ENCODE measurements at regions not wholly inside any gene's neighbourhood (a gene's known extent, or its start where the extent isn't known, plus 50 kb on each side); places are given as distances from the start of the nearest gene placed in this dataset.
A peak's percentile ranks its signal among the peaks of the same experiment; 100 is the strongest.

DNA sequence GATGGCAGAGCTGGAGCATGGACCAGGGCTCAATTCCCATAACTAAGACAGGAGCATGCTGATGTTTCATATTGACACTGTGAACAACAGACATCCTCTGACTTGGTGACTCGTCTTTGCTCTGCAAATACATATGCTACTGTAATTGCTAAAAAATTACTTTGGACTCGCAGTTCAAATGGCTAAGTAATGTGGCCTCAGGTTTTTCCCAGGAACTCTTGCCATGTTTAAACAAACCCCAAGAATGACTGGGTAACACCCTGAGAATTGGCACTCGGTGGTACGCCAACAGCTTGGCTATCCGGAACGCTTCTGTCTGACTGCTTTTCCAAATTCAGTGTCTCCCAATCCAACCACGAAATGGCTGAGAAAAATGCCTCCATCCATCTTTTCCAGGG lies 456.7 kb upstream of the THBS1 start:
- no peaks in the 10 kb centered on the region for H3K79me1 ChIP-seq (ENCODE audit: low read depth, low read length)
- no peak overlapping the region for H2BK5ac ChIP-seq (ENCODE audit: low read length)
- no peaks in the 10 kb centered on the region for H3K9me3 ChIP-seq (replicated peaks in 1 of 2; ENCODE audit: control insufficient read depth in 2 of 2, insufficient read depth in 1 of 2, low read depth in 1 of 2, low read length in 2 of 2)
- no peak overlapping the region for H3K18ac ChIP-seq (ENCODE audit: low read length)
- no peak overlapping the region for H3K27ac ChIP-seq (replicated peaks; ENCODE audit: low read length)
- H2AK5ac ChIP-seq (ENCODE audit: low read depth, low read length) = no peak overlapping the region
- H3K23ac ChIP-seq (ENCODE audit: low read depth, low read length, poor library complexity) = no peak overlapping the region
- no peak overlapping the region for H2BK15ac ChIP-seq (ENCODE audit: low read length)
- no peak overlapping the region for H3K4me2 ChIP-seq (ENCODE audit: insufficient read depth, low read length, poor library complexity, severe bottlenecking)
- WGBS, 2 donors (ENCODE audit: extremely low coverage in 2 of 2, insufficient read length in 2 of 2, insufficient replicate concordance in 1 of 2) = no CpG with 5 or more reads among the region's 7 CpGs
- DNase-seq (ENCODE audit: low spot score) = no peak
- H3K14ac ChIP-seq (ENCODE audit: low read length) = no peak overlapping the region
- H2BK120ac ChIP-seq (ENCODE audit: low read depth, low read length) = no peak overlapping the region
- no peak overlapping the region for H3K4ac ChIP-seq (ENCODE audit: low read length)
- peaks cover 7 to 8% of the 10 kb centered on the region in 2 donors for H3K4me1 ChIP-seq (ENCODE audit: control insufficient read depth in 2 of 2, insufficient read depth in 1 of 2, low read depth in 1 of 2, low read length in 2 of 2)
- no peak overlapping the region for H3K9ac ChIP-seq (ENCODE audit: low read depth, low read length, poor library complexity)
- H4K8ac ChIP-seq (ENCODE audit: low read depth, low read length) = no peak overlapping the region
- H2BK12ac ChIP-seq (ENCODE audit: low read length) = no peak overlapping the region
- H2AFZ ChIP-seq (ENCODE audit: low read length) = no peak overlapping the region
- no peaks in the 10 kb centered on the region for H3K27me3 ChIP-seq (ENCODE audit: control insufficient read depth in 3 of 3, insufficient read depth in 3 of 3, low read depth in 1 of 3, low read length in 3 of 3)
- no peaks in the 10 kb centered on the region for H3K36me3 ChIP-seq (replicated peaks in 1 of 2; ENCODE audit: control insufficient read depth in 2 of 2, insufficient read depth in 2 of 2, low read length in 2 of 2)
- no peak overlapping the region for H4K91ac ChIP-seq (ENCODE audit: low read depth, low read length, poor library complexity)
- H3K4me3 ChIP-seq (ENCODE audit: low read length in 2 of 2) = no peak overlapping the region

GRCh38 chr15:39124553-39125171 lies 456.2 kb upstream of the THBS1 start:
- no CpG with 5 or more reads among the region's 6 CpGs for whole genome bisulfite sequencing, 2 donors (ENCODE audit: extremely low coverage in 2 of 2, insufficient read length in 2 of 2, insufficient replicate concordance in 1 of 2)
- no peak overlapping the region for H2BK5ac ChIP-seq (ENCODE audit: low read length)
- no peaks in the 10 kb centered on the region for H3K27me3 ChIP-seq (ENCODE audit: control insufficient read depth in 3 of 3, insufficient read depth in 3 of 3, low read depth in 1 of 3, low read length in 3 of 3)
- no peak overlapping the region for H3K9ac ChIP-seq (ENCODE audit: low read depth, low read length, poor library complexity)
- no peak overlapping the region for H2BK120ac ChIP-seq (ENCODE audit: low read depth, low read length)
- H3K4me2 ChIP-seq (ENCODE audit: insufficient read depth, low read length, poor library complexity, severe bottlenecking) = no peak overlapping the region
- no peak overlapping the region for H2BK12ac ChIP-seq (ENCODE audit: low read length)
- no peak overlapping the region for H2AFZ ChIP-seq (ENCODE audit: low read length)
- no peak overlapping the region for H2BK15ac ChIP-seq (ENCODE audit: low read length)
- H4K8ac ChIP-seq (ENCODE audit: low read depth, low read length) = no peak overlapping the region
- no peak overlapping the region for H4K91ac ChIP-seq (ENCODE audit: low read depth, low read length, poor library complexity)
- DNase-seq (ENCODE audit: low spot score) = no peak
- no peak overlapping the region for H3K4me3 ChIP-seq (ENCODE audit: low read length in 2 of 2)
- H3K9me3 ChIP-seq (replicated peaks in 1 of 2; ENCODE audit: control insufficient read depth in 2 of 2, insufficient read depth in 1 of 2, low read depth in 1 of 2, low read length in 2 of 2) = no peaks in the 10 kb centered on the region
- H3K79me1 ChIP-seq (ENCODE audit: low read depth, low read length) = no peaks in the 10 kb centered on the region
- no peak overlapping the region for H2AK5ac ChIP-seq (ENCODE audit: low read depth, low read length)
- H3K18ac ChIP-seq (ENCODE audit: low read length) = no peak overlapping the region
- H3K4ac ChIP-seq (ENCODE audit: low read length) = no peak overlapping the region
- no peaks in the 10 kb centered on the region for H3K36me3 ChIP-seq (replicated peaks in 1 of 2; ENCODE audit: control insufficient read depth in 2 of 2, insufficient read depth in 2 of 2, low read length in 2 of 2)
- H3K23ac ChIP-seq (ENCODE audit: low read depth, low read length, poor library complexity) = no peak overlapping the region
- no peak overlapping the region for H3K14ac ChIP-seq (ENCODE audit: low read length)
- no peak overlapping the region for H3K27ac ChIP-seq (replicated peaks; ENCODE audit: low read length)
- peaks cover 7 to 8% of the 10 kb centered on the region in 2 donors for H3K4me1 ChIP-seq (ENCODE audit: control insufficient read depth in 2 of 2, insufficient read depth in 1 of 2, low read depth in 1 of 2, low read length in 2 of 2)

- Histone ChIP-seq H3K4ac (ENCODE audit: low read length) (no peak overlapping the region), H4K91ac (ENCODE audit: low read depth, low read length, poor library complexity) (no peak overlapping the region), H3K4me1 (ENCODE audit: control insufficient read depth in 2 of 2, insufficient read depth in 1 of 2, low read depth in 1 of 2, low read length in 2 of 2) (peaks cover 7 to 8% of the 10 kb centered on the region in 2 donors), H3K9ac (ENCODE audit: low read depth, low read length, poor library complexity) (no peak overlapping the region), H3K27me3 (ENCODE audit: control insufficient read depth in 3 of 3, insufficient read depth in 3 of 3, low read depth in 1 of 3, low read length in 3 of 3) (no peaks in the 10 kb centered on the region), H2AFZ (ENCODE audit: low read length) (no peak overlapping the region), H2BK5ac (ENCODE audit: low read length) (no peak overlapping the region), H3K18ac (ENCODE audit: low read length) (no peak overlapping the region), H2AK5ac (ENCODE audit: low read depth, low read length) (no peak overlapping the region), H2BK120ac (ENCODE audit: low read depth, low read length) (no peak overlapping the region), H3K4me2 (ENCODE audit: insufficient read depth, low read length, poor library complexity, severe bottlenecking) (no peak overlapping the region), H3K36me3 (replicated peaks in 1 of 2; ENCODE audit: control insufficient read depth in 2 of 2, insufficient read depth in 2 of 2, low read length in 2 of 2) (no peaks in the 10 kb centered on the region), H3K4me3 (ENCODE audit: low read length in 2 of 2) (no peak overlapping the region), H2BK15ac (ENCODE audit: low read length) (no peak overlapping the region), H2BK12ac (ENCODE audit: low read length) (no peak overlapping the region), H3K27ac (replicated peaks; ENCODE audit: low read length) (no peak overlapping the region), H3K23ac (ENCODE audit: low read depth, low read length, poor library complexity) (no peak overlapping the region), H3K14ac (ENCODE audit: low read length) (no peak overlapping the region), H3K79me1 (ENCODE audit: low read depth, low read length) (no peaks in the 10 kb centered on the region), H4K8ac (ENCODE audit: low read depth, low read length) (no peak overlapping the region), H3K9me3 (replicated peaks in 1 of 2; ENCODE audit: control insufficient read depth in 2 of 2, insufficient read depth in 1 of 2, low read depth in 1 of 2, low read length in 2 of 2) (no peaks in the 10 kb centered on the region)
- no peak for DNase-seq (ENCODE audit: low spot score)
- no CpG with 5 or more reads among the region's 2 CpGs for WGBS, 2 donors (ENCODE audit: extremely low coverage in 2 of 2, insufficient read length in 2 of 2, insufficient replicate concordance in 1 of 2)
Observed at GRCh38 chr15:39125226-39125625, 455.7 kb upstream of the THBS1 start.

DNA sequence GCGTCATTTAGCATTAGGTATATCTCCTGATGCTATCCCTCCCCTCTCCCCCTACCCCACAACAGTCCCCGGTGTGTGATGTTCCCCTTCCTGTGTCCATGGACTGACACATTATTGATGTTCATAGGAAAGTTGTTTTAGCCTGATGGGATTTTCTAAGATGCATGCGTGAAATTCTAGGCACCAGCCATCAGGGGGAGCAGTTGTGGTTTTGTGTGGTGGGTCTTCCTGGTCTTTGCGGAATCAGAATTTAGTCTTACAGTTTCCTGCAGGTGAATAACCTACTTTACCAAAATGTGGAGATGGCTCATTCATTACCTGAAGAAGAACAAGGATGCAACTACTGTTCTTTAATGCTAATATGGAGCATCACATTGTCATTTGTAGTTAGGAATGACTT lies 455.0 kb upstream of the THBS1 start:
- H3K4ac ChIP-seq (ENCODE audit: low read length) = no peak overlapping the region
- H3K36me3 ChIP-seq (replicated peaks in 1 of 2; ENCODE audit: control insufficient read depth in 2 of 2, insufficient read depth in 2 of 2, low read length in 2 of 2) = no peaks in the 10 kb centered on the region
- WGBS, 2 donors (ENCODE audit: extremely low coverage in 2 of 2, insufficient read length in 2 of 2, insufficient replicate concordance in 1 of 2) = no CpG with 5 or more reads among the region's 4 CpGs
- no peak overlapping the region for H2BK15ac ChIP-seq (ENCODE audit: low read length)
- H3K27ac ChIP-seq (replicated peaks; ENCODE audit: low read length) = no peak overlapping the region
- H3K4me1 ChIP-seq (ENCODE audit: control insufficient read depth in 2 of 2, insufficient read depth in 1 of 2, low read depth in 1 of 2, low read length in 2 of 2) = peaks cover 7 to 8% of the 10 kb centered on the region in 2 donors
- H2AFZ ChIP-seq (ENCODE audit: low read length) = no peak overlapping the region
- peak; percentile 36 for DNase-seq (ENCODE audit: low spot score)
- H3K14ac ChIP-seq (ENCODE audit: low read length) = no peak overlapping the region
- no peak overlapping the region for H3K4me2 ChIP-seq (ENCODE audit: insufficient read depth, low read length, poor library complexity, severe bottlenecking)
- no peak overlapping the region for H3K23ac ChIP-seq (ENCODE audit: low read depth, low read length, poor library complexity)
- H3K9me3 ChIP-seq (replicated peaks in 1 of 2; ENCODE audit: control insufficient read depth in 2 of 2, insufficient read depth in 1 of 2, low read depth in 1 of 2, low read length in 2 of 2) = no peaks in the 10 kb centered on the region
- H2BK5ac ChIP-seq (ENCODE audit: low read length) = no peak overlapping the region
- H3K18ac ChIP-seq (ENCODE audit: low read length) = no peak overlapping the region
- H3K79me1 ChIP-seq (ENCODE audit: low read depth, low read length) = no peaks in the 10 kb centered on the region
- no peak overlapping the region for H2AK5ac ChIP-seq (ENCODE audit: low read depth, low read length)
- H3K27me3 ChIP-seq (ENCODE audit: control insufficient read depth in 3 of 3, insufficient read depth in 3 of 3, low read depth in 1 of 3, low read length in 3 of 3) = no peaks in the 10 kb centered on the region
- no peak overlapping the region for H2BK12ac ChIP-seq (ENCODE audit: low read length)
- H3K9ac ChIP-seq (ENCODE audit: low read depth, low read length, poor library complexity) = no peak overlapping the region
- H4K91ac ChIP-seq (ENCODE audit: low read depth, low read length, poor library complexity) = no peak overlapping the region
- no peak overlapping the region for H3K4me3 ChIP-seq (ENCODE audit: low read length in 2 of 2)
- H4K8ac ChIP-seq (ENCODE audit: low read depth, low read length) = no peak overlapping the region
- H2BK120ac ChIP-seq (ENCODE audit: low read depth, low read length) = no peak overlapping the region

Data from neuronal stem cell (in vitro differentiated cells).